ENCODE measurements at regions not wholly inside any gene's neighbourhood (a gene's known extent, or its start where the extent isn't known, plus 50 kb on each side); places are given as distances from the start of the nearest gene placed in this dataset.

DNA sequence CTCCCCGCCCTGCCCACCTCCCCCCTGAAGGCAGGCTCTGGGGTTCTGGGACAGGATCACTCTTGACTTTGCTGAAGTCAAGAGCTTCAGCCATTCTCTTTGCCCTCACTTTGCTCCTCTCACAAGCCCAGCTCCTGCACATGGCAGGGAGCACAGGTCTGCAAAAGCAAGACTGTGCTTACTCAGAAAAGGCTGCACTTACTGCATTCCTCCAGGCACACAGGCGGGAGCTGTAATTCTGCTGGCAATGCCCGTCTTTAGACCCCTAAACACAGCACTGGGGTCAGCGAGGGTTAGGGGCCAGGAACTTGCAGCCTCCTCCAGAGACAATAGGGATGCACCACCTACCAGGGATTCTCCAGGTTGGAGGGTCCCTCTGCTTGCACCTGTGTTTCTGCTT is 523.7 kb downstream of the TCERG1L start:
- TF ChIP-seq EZH2 (IDR thresholded peaks at IDR 0.05; ENCODE audit: insufficient read depth, poor library complexity, severe bottlenecking) = no peak
- TF ChIP-seq EZH2phosphoT487 (IDR thresholded peaks at IDR 0.05; ENCODE audit: insufficient read depth, low read depth) = no peak

All from GM23248 (cell line).